ENCODE measurements at regions not wholly inside any gene's neighbourhood (a gene's known extent, or its start where the extent isn't known, plus 50 kb on each side); places are given as distances from the start of the nearest gene placed in this dataset.

- Histone ChIP-seq H3K36me3 (no peaks in the 10 kb centered on the region), H3K4me1 (no peaks in the 10 kb centered on the region), H3K27me3 (no peaks in the 10 kb centered on the region), H3K27ac (no peak overlapping the region), H3K4me3 (no peak overlapping the region), H3K9me3 (no peaks in the 10 kb centered on the region)
- DNase-seq: peak in 1 of 2 donors; percentile 20
- intact Hi-C loops (cut with DNase I; ENCODE audit: low total_unique reads): no loop called here
- TF ChIP-seq CTCF (IDR thresholded peaks at IDR 0.05) (no peak), POLR2A (IDR thresholded peaks at IDR 0.05) (no peak)
Observed at GRCh38 chr2:79393806-79394484, 118.9 kb upstream of the CTNNA2 start.

- intact Hi-C loops (cut with DNase I; ENCODE audit: low total_unique reads): no loop called here
- Histone ChIP-seq H3K27me3 (no peaks in the 10 kb centered on the region), H3K4me3 (no peak overlapping the region), H3K9me3 (no peaks in the 10 kb centered on the region), H3K4me1 (no peaks in the 10 kb centered on the region), H3K36me3 (no peaks in the 10 kb centered on the region), H3K27ac (no peak overlapping the region)
- no peak for DNase-seq
- TF ChIP-seq CTCF (IDR thresholded peaks at IDR 0.05) (no peak), POLR2A (IDR thresholded peaks at IDR 0.05) (no peak)
Observed at GRCh38 chr2:79393107-79393685, 119.7 kb upstream of the CTNNA2 start.

- intact Hi-C loops (cut with DNase I; ENCODE audit: low total_unique reads): no loop called here
- Histone ChIP-seq H3K9me3 (no peaks in the 10 kb centered on the region), H3K4me1 (no peaks in the 10 kb centered on the region), H3K4me3 (no peak overlapping the region), H3K27ac (no peak overlapping the region), H3K27me3 (no peaks in the 10 kb centered on the region), H3K36me3 (no peaks in the 10 kb centered on the region)
- DNase-seq: no peak
- no peak for TF ChIP-seq CTCF (IDR thresholded peaks at IDR 0.05)
- no peak for TF ChIP-seq POLR2A (IDR thresholded peaks at IDR 0.05)
Observed at GRCh38 chr2:79389481-79389880, 123.4 kb upstream of the CTNNA2 start.

GRCh38 chr2:79388024-79388423 lies 124.8 kb upstream of the CTNNA2 start:
- Histone ChIP-seq H3K9me3 (no peaks in the 10 kb centered on the region), H3K27ac (no peak overlapping the region), H3K4me3 (no peak overlapping the region), H3K4me1 (no peaks in the 10 kb centered on the region), H3K27me3 (no peaks in the 10 kb centered on the region), H3K36me3 (no peaks in the 10 kb centered on the region)
- intact Hi-C loops (cut with DNase I; ENCODE audit: low total_unique reads): no loop called here
- TF ChIP-seq CTCF (IDR thresholded peaks at IDR 0.05) (no peak), POLR2A (IDR thresholded peaks at IDR 0.05) (no peak)
- no peak for DNase-seq

GRCh38 chr2:79387431-79387830 lies 125.4 kb upstream of the CTNNA2 start:
- no peaks in the 10 kb centered on the region for H3K27me3 ChIP-seq
- no peak overlapping the region for H3K4me3 ChIP-seq
- intact Hi-C loops (cut with DNase I; ENCODE audit: low total_unique reads): no loop called here
- no peaks in the 10 kb centered on the region for H3K4me1 ChIP-seq
- no peak overlapping the region for H3K27ac ChIP-seq
- no peak for DNase-seq
- H3K9me3 ChIP-seq: no peaks in the 10 kb centered on the region
- H3K36me3 ChIP-seq: no peaks in the 10 kb centered on the region
- TF ChIP-seq POLR2A (IDR thresholded peaks at IDR 0.05) (no peak), CTCF (IDR thresholded peaks at IDR 0.05) (no peak)
